Spleen (tissue), 11 donors: ENCODE measurements at regions not wholly inside any gene's neighbourhood (a gene's known extent, or its start where the extent isn't known, plus 50 kb on each side); places are given as distances from the start of the nearest gene placed in this dataset.
A peak's percentile ranks its signal among the peaks of the same experiment; 100 is the strongest.

ENCODE experiments used
- DNase-seq: peaks from one replicate; pipeline ENCODE4 v3.0.0-alpha.2; 2020
- H3K27ac ChIP-seq, 8 donors: fragments of 200-600 bp; sonication (generic) in 7 of 8; 1 replicate in 4 of 8; 2 replicates in 4 of 8; pipeline versions ENCODE4 v1.5.0 to v1.8.0; 2016 to 2021; ENCODE audit warnings: inconsistent platforms in 4 of 8, mild to moderate bottlenecking in 4 of 8, moderate library complexity in 1 of 8
- H3K27me3 ChIP-seq, 7 donors: fragments of 200-600 bp; sonication (generic) in 6 of 7; replicated peaks in 1 of 7; 1 replicate in 4 of 7; 2 replicates in 3 of 7; pipeline versions ENCODE4 v1.5.0 to v1.8.0; 2016 to 2021; ENCODE audit warnings: inconsistent platforms in 3 of 7, mild to moderate bottlenecking in 1 of 7
- H3K36me3 ChIP-seq, 6 donors: fragments of 200-600 bp; sonication (generic) in 5 of 6; 1 replicate in 4 of 6; 2 replicates in 2 of 6; pipeline versions ENCODE4 v1.5.0 to v1.8.0; 2016 to 2021; ENCODE audit warnings: inconsistent platforms in 2 of 6
- H3K4me1 ChIP-seq, 6 donors: fragments of 200-600 bp; sonication (generic) in 5 of 6; 1 replicate in 3 of 6; 2 replicates in 3 of 6; pipeline versions ENCODE4 v1.5.0 to v1.8.0; 2016 to 2021; ENCODE audit warnings: inconsistent platforms in 3 of 6
- H3K4me3 ChIP-seq, 8 donors: fragments of 200-600 bp; sonication (generic) in 7 of 8; 1 replicate in 4 of 8; 2 replicates in 4 of 8; pipeline versions ENCODE4 v1.5.0 to v1.8.0; 2016 to 2021; ENCODE audit warnings: inconsistent platforms in 4 of 8, mild to moderate bottlenecking in 4 of 8, moderate library complexity in 2 of 8
- H3K9me3 ChIP-seq, 8 donors: fragments of 200-600 bp; sonication (generic) in 7 of 8; 1 replicate in 4 of 8; 2 replicates in 4 of 8; pipeline versions ENCODE4 v1.5.0 to v1.8.0; 2016 to 2021; ENCODE audit warnings: inconsistent platforms in 4 of 8
- CTCF ChIP-seq, 11 experiments: fragments of 200-600 bp in 7 of 11; fragments of 450-650 bp in 4 of 11; sonication (generic) in 4 of 11; IDR thresholded peaks in 8 of 11; conservative IDR thresholded peaks in 3 of 11; 1 replicate in 7 of 11; 2 replicates in 4 of 11; pipeline versions ENCODE4 v1.4.0 to v1.8.0; 2016 to 2021; ENCODE audit warnings: antibody characterized with exemption in 11 of 11, inconsistent platforms in 4 of 11, mild to moderate bottlenecking in 1 of 11
- POLR2A ChIP-seq, 3 donors: fragments of 450-650 bp; IDR thresholded peaks; one replicate each; pipeline ENCODE4 v1.5.1; 2017; ENCODE audit warnings: antibody characterized with exemption in 3 of 3, mild to moderate bottlenecking in 1 of 3
- POLR2AphosphoS5 ChIP-seq, 3 donors: sonication (generic); formaldehyde crosslinking; IDR thresholded peaks; one replicate each; pipeline ENCODE4 v1.5.1; 2017; ENCODE audit warnings: antibody characterized with exemption in 3 of 3
- WGBS, 5 donors: extraction: QIAGEN DNeasy Blood & Tissue Kit in 3 of 5; methylation state at CpG; one replicate each; pipeline versions ENCODE4 v1.1.5 to v1.1.7; 2013 to 2018; 5-methylcytosine and 5-hydroxymethylcytosine counted together
- intact Hi-C: fragments of 100-400 bp; cut with DNase I; formaldehyde crosslinking; loops from one replicate; pipeline ENCODE4 v1.15.0; 2023; ENCODE audit warnings: low total_unique reads
- donor health status: healthy with polysubstance abuse.
- donor health status: DM: no; HTN: no; CAD: no; lungs with moderate emphysema.
- donor health status: DM: no; HTN: no; CAD: no.
- donor health status: Bipolar disorder and iron deficiency.
- donor health status: healthy.
- donor health status: DM: no; HTN: no; CAD: no.
- donor health status: DM: yes; HTN: yes; CAD: no.

GRCh38 chr1:115233598-115233997, 104.5 kb downstream of the NGF start:
- no peak overlapping the region for H3K4me3 ChIP-seq
- TF ChIP-seq POLR2A (IDR thresholded peaks at IDR 0.05) (no peak), CTCF (IDR thresholded peaks at IDR 0.05 in 8 of 11, conservative IDR thresholded peaks at IDR 0.05 in 3 of 11) (no peak), POLR2AphosphoS5 (IDR thresholded peaks at IDR 0.05) (no peak)
- no peaks in the 10 kb centered on the region for H3K36me3 ChIP-seq
- 39 to 70% (median 52%) methylated on average over 5 of the region's 5 CpGs for WGBS, 5 donors
- intact Hi-C loops, result no loop called here
- H3K27me3 ChIP-seq, result no peaks in the 10 kb centered on the region
- H3K9me3 ChIP-seq, result no peaks in the 10 kb centered on the region
- no peak overlapping the region for H3K27ac ChIP-seq
- no peaks in the 10 kb centered on the region for H3K4me1 ChIP-seq
- DNase-seq, result no peak

GRCh38 chr1:115230281-115230680, 107.8 kb downstream of the NGF start:
- H3K27me3 ChIP-seq, result no peaks in the 10 kb centered on the region
- H3K36me3 ChIP-seq, result no peaks in the 10 kb centered on the region
- no peaks in the 10 kb centered on the region for H3K9me3 ChIP-seq
- WGBS, 5 donors, result 57 to 64% (median 61%) methylated on average over 3 of the region's 3 CpGs
- DNase-seq, result no peak
- TF ChIP-seq POLR2AphosphoS5 (IDR thresholded peaks at IDR 0.05) (no peak), CTCF (IDR thresholded peaks at IDR 0.05 in 8 of 11, conservative IDR thresholded peaks at IDR 0.05 in 3 of 11) (no peak), POLR2A (IDR thresholded peaks at IDR 0.05) (no peak)
- no peak overlapping the region for H3K27ac ChIP-seq
- intact Hi-C loops, result no loop called here
- no peaks in the 10 kb centered on the region for H3K4me1 ChIP-seq
- H3K4me3 ChIP-seq, result no peak overlapping the region

DNA sequence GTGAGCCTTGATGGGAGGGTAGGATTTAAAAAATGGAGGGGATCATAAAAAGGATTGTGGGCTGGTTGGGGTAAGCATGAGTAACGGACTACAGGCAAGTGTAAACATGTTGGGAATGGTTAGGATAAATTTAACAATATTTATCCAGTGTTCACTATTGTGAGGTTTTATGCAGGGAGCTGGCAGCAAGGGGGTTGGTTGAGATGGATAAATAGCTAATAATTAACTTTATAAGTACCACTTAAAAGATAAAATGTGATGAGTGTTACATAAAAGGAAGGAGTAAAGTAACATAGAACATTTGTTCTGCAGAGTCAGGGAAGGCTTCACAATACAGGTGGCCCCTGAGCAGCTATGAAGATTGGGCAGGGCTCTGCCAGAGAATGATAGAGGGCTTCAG, 109.0 kb downstream of the NGF start:
- H3K4me1 ChIP-seq, result no peaks in the 10 kb centered on the region
- H3K9me3 ChIP-seq, result no peaks in the 10 kb centered on the region
- H3K27ac ChIP-seq, result no peak overlapping the region
- H3K27me3 ChIP-seq, result no peaks in the 10 kb centered on the region
- no peaks in the 10 kb centered on the region for H3K36me3 ChIP-seq
- no peak overlapping the region for H3K4me3 ChIP-seq
- intact Hi-C loops, result no loop called here
- no peak for DNase-seq
- 61 to 89% (median 74%) methylated on average over 1 of the region's 1 CpG for WGBS, 5 donors
- no peak for TF ChIP-seq POLR2AphosphoS5 (IDR thresholded peaks at IDR 0.05)

- no peaks in the 10 kb centered on the region for H3K27me3 ChIP-seq
- no peak overlapping the region for H3K4me3 ChIP-seq
- H3K9me3 ChIP-seq, result no peaks in the 10 kb centered on the region
- 85 to 93% (median 92%) methylated on average over 4 of the region's 4 CpGs for WGBS, 5 donors
- peak overlapping the region in 1 of 8 donors; percentile 13 for H3K27ac ChIP-seq
- DNase-seq, result no peak
- intact Hi-C loops, result no loop called here
- H3K36me3 ChIP-seq, result no peaks in the 10 kb centered on the region
- no peak for TF ChIP-seq POLR2A (IDR thresholded peaks at IDR 0.05)
- TF ChIP-seq POLR2AphosphoS5 (IDR thresholded peaks at IDR 0.05), result no peak
- no peak for TF ChIP-seq CTCF (IDR thresholded peaks at IDR 0.05 in 8 of 11, conservative IDR thresholded peaks at IDR 0.05 in 3 of 11)
- H3K4me1 ChIP-seq, result no peaks in the 10 kb centered on the region
Observed at GRCh38 chr1:115228191-115228590, 109.9 kb downstream of the NGF start.
